ENCODE measurements at regions not wholly inside any gene's neighbourhood (a gene's known extent, or its start where the extent isn't known, plus 50 kb on each side); places are given as distances from the start of the nearest gene placed in this dataset.
"Not testable (repeated sequence)": the region's sequence is repeated elsewhere in the genome, so short reads cannot be mapped to it uniquely, and the experiment has no call there.

GRCh38 chr2:42995752-42996422 is 203.5 kb upstream of the HAAO start:
- POLR2A ChIA-PET: no interaction called here
- CTCF ChIA-PET: no interaction called here
- Mint-ChIP-seq H3K4me1 (no peaks in the 10 kb centered on the region), H3K27me3 (peaks cover 6% of the 10 kb centered on the region), H3K36me3 (ENCODE audit: low read depth) (no peaks in the 10 kb centered on the region), H3K27ac (no peak overlapping the region), H3K9me3 (no peaks in the 10 kb centered on the region), H3K4me3 (no peak overlapping the region)
- DNase-seq: no peak

GRCh38 chr2:42989283-42990081 is 197.1 kb upstream of the HAAO start:
- H3K4me1 Mint-ChIP-seq; DNase-seq; H3K27ac Mint-ChIP-seq; H3K4me3 Mint-ChIP-seq; H3K9me3 Mint-ChIP-seq; POLR2A ChIA-PET; H3K36me3 Mint-ChIP-seq (ENCODE audit: low read depth); CTCF ChIA-PET: not testable (repeated sequence)
- peaks cover 11% of the 10 kb centered on the region for H3K27me3 Mint-ChIP-seq

- POLR2A ChIA-PET; DNase-seq; H3K36me3 Mint-ChIP-seq (ENCODE audit: low read depth); H3K4me1 Mint-ChIP-seq; H3K27ac Mint-ChIP-seq; H3K4me3 Mint-ChIP-seq; CTCF ChIA-PET; H3K9me3 Mint-ChIP-seq: not testable (repeated sequence)
- peaks cover 14% of the 10 kb centered on the region for H3K27me3 Mint-ChIP-seq
These were observed 195.7 kb upstream of the HAAO start for GRCh38 chr2:42988055-42988454.

- Mint-ChIP-seq H3K9me3 (no peaks in the 10 kb centered on the region), H3K27ac (no peak overlapping the region), H3K36me3 (ENCODE audit: low read depth) (no peaks in the 10 kb centered on the region), H3K27me3 (peaks cover 14% of the 10 kb centered on the region), H3K4me3 (no peak overlapping the region), H3K4me1 (no peaks in the 10 kb centered on the region)
- ChIA-PET CTCF (no interaction called here), POLR2A (no interaction called here)
- DNase-seq: no peak
These were observed 194.9 kb upstream of the HAAO start for GRCh38 chr2:42987112-42987922.

GRCh38 chr2:42984617-42985016 is 192.2 kb upstream of the HAAO start:
- ChIA-PET POLR2A (no interaction called here), CTCF (no interaction called here)
- no peak overlapping the region for H3K4me3 Mint-ChIP-seq
- no peaks in the 10 kb centered on the region for H3K36me3 Mint-ChIP-seq (ENCODE audit: low read depth)
- H3K27me3 Mint-ChIP-seq: peaks cover 12% of the 10 kb centered on the region
- no peak overlapping the region for H3K27ac Mint-ChIP-seq
- H3K4me1 Mint-ChIP-seq: no peaks in the 10 kb centered on the region
- no peaks in the 10 kb centered on the region for H3K9me3 Mint-ChIP-seq
- no peak for DNase-seq

- Mint-ChIP-seq H3K27ac (no peak overlapping the region), H3K27me3 (peaks cover 9% of the 10 kb centered on the region), H3K36me3 (ENCODE audit: low read depth) (no peaks in the 10 kb centered on the region), H3K4me3 (no peak overlapping the region), H3K4me1 (no peaks in the 10 kb centered on the region), H3K9me3 (no peaks in the 10 kb centered on the region)
- CTCF ChIA-PET: no interaction called here
- DNase-seq: no peak
- POLR2A ChIA-PET: no interaction called here
These were observed 191.7 kb upstream of the HAAO start for GRCh38 chr2:42984081-42984480.

- DNase-seq: no peak
- Mint-ChIP-seq H3K4me3 (no peak overlapping the region), H3K27me3 (peaks cover 6% of the 10 kb centered on the region), H3K27ac (no peak overlapping the region), H3K36me3 (ENCODE audit: low read depth) (no peaks in the 10 kb centered on the region), H3K4me1 (no peaks in the 10 kb centered on the region), H3K9me3 (no peaks in the 10 kb centered on the region)
- POLR2A ChIA-PET: no interaction called here
- CTCF ChIA-PET: interaction anchor here (1.2 kb wide), 1 partner anchor 248 kb away, joined by 4 read pairs; no protein-coding TSS in a partner anchor
These were observed 188.5 kb upstream of the HAAO start for GRCh38 chr2:42980764-42981416.

GRCh38 chr2:42979870-42980763 is 187.7 kb upstream of the HAAO start:
- Mint-ChIP-seq H3K4me3 (no peak overlapping the region), H3K36me3 (ENCODE audit: low read depth) (no peaks in the 10 kb centered on the region), H3K9me3 (no peaks in the 10 kb centered on the region), H3K27me3 (peaks cover 6% of the 10 kb centered on the region), H3K4me1 (no peaks in the 10 kb centered on the region), H3K27ac (no peak overlapping the region)
- ChIA-PET POLR2A (no interaction called here), CTCF (no interaction called here)
- no peak for DNase-seq

GRCh38 chr2:42979416-42979869 is 187.1 kb upstream of the HAAO start:
- POLR2A ChIA-PET: no interaction called here
- CTCF ChIA-PET: no interaction called here
- DNase-seq: no peak
- no peaks in the 10 kb centered on the region for H3K9me3 Mint-ChIP-seq
- H3K4me3 Mint-ChIP-seq: no peak overlapping the region
- no peaks in the 10 kb centered on the region for H3K36me3 Mint-ChIP-seq (ENCODE audit: low read depth)
- H3K27me3 Mint-ChIP-seq: peaks cover 6% of the 10 kb centered on the region
- H3K27ac Mint-ChIP-seq: no peak overlapping the region
- H3K4me1 Mint-ChIP-seq: no peaks in the 10 kb centered on the region

GRCh38 chr2:42978887-42979415 is 186.6 kb upstream of the HAAO start:
- no peaks in the 10 kb centered on the region for H3K36me3 Mint-ChIP-seq (ENCODE audit: low read depth)
- DNase-seq: no peak
- ChIA-PET CTCF (no interaction called here), POLR2A (no interaction called here)
- no peak overlapping the region for H3K4me3 Mint-ChIP-seq
- H3K4me1 Mint-ChIP-seq: no peaks in the 10 kb centered on the region
- no peaks in the 10 kb centered on the region for H3K9me3 Mint-ChIP-seq
- H3K27me3 Mint-ChIP-seq: peaks cover 6% of the 10 kb centered on the region
- no peak overlapping the region for H3K27ac Mint-ChIP-seq

- CTCF ChIA-PET: interaction anchor here (0.6 to 3.0 kb wide), 3 partner anchors 211 to 563 kb away, joined by 3 to 10 read pairs (median 4); partner anchors contain the start of gene ZFP36L2
- DNase-seq: no peak
- Mint-ChIP-seq H3K36me3 (ENCODE audit: low read depth) (no peaks in the 10 kb centered on the region), H3K27ac (no peak overlapping the region), H3K4me3 (no peak overlapping the region), H3K27me3 (peaks cover 2% of the 10 kb centered on the region), H3K9me3 (no peaks in the 10 kb centered on the region), H3K4me1 (no peaks in the 10 kb centered on the region)
- POLR2A ChIA-PET: no interaction called here
These were observed 185.9 kb upstream of the HAAO start for GRCh38 chr2:42978175-42978886.

Data from activated CD4-positive, alpha-beta memory T cell treated with anti-CD3 and anti-CD28 coated beads, Interleukin-2, amount 10 ng/mL, durations not matched to agents 7 days and 5 days (primary cell).